ENCODE measurements at regions not wholly inside any gene's neighbourhood (a gene's known extent, or its start where the extent isn't known, plus 50 kb on each side); places are given as distances from the start of the nearest gene placed in this dataset.

DNA sequence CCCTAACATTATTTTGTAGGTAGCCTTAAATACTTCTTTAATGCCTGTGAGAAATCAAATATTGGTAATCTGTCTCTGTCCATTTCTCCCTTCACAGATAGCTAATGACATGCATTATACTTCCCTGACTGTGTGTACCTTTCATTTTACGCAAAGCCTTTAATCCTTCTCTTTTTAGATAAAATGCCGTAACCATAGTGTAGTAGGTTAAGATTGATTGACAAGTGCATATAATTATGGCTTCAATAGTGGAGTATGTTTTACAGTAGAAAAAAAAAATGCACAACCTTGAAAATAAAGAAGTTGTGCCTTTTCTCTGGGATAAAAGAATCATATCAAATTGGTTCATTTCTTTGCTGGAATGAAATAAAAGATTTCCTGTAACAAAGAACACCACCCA lies 559.6 kb upstream of the GRAMD2B start:
- TF ChIP-seq, protein P1, sequence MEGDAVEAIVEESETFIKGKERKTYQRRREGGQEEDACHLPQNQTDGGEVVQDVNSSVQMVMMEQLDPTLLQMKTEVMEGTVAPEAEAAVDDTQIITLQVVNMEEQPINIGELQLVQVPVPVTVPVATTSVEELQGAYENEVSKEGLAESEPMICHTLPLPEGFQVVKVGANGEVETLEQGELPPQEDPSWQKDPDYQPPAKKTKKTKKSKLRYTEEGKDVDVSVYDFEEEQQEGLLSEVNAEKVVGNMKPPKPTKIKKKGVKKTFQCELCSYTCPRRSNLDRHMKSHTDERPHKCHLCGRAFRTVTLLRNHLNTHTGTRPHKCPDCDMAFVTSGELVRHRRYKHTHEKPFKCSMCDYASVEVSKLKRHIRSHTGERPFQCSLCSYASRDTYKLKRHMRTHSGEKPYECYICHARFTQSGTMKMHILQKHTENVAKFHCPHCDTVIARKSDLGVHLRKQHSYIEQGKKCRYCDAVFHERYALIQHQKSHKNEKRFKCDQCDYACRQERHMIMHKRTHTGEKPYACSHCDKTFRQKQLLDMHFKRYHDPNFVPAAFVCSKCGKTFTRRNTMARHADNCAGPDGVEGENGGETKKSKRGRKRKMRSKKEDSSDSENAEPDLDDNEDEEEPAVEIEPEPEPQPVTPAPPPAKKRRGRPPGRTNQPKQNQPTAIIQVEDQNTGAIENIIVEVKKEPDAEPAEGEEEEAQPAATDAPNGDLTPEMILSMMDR (IDR thresholded peaks at IDR 0.05 in 4 of 5, conservative IDR thresholded peaks at IDR 0.05 in 1 of 5), result no peak
- no peak for TF ChIP-seq POLR2A (IDR thresholded peaks at IDR 0.05)

DNA sequence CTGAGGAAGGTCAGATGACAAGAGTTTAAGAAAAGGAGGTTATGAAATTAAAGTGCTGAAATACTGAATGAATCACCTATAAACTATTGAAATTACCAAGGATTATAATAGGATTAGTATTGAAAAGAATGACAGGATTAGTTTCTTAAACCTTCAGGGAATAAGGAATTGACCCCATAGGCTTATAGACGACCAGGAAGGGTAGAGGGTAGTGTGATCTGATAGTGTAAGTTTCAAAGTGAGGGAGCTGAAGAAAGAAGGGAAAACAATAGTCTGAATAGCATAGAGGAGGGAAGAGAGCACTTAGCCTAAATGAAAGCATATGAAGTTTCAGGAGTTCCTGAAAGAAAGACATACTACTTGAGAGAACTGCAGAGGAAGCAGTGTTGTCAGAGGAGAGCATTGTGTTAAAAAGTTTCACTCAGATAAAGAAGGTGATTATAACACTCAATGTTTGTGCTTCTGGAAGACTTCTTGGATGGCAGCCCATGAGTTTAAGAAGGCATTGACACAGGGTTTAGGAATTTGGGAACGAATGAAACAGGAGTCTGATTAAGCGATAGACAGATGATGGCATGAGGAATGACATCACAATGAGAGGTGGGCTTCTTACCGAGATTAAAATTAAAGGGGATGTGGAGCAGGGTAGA lies 557.9 kb upstream of the GRAMD2B start:
- Histone ChIP-seq H3K4me3 (no peak overlapping the region), H3K27ac (no peak overlapping the region), H3K27me3 (no peaks in the 10 kb centered on the region), H3K9me3 (no peaks in the 10 kb centered on the region), H3K4me1 (no peaks in the 10 kb centered on the region), H3K36me3 (no peaks in the 10 kb centered on the region)
- intact Hi-C loops (cut with DNase I; ENCODE audit: low total_unique reads), result no loop called here
- ATAC-seq, result no peak
- DNase-seq, result no peak
- TF ChIP-seq POLR2A (IDR thresholded peaks at IDR 0.05), result no peak
- TF ChIP-seq, protein P1 (IDR thresholded peaks at IDR 0.05 in 4 of 5, conservative IDR thresholded peaks at IDR 0.05 in 1 of 5), result no peak
- in situ Hi-C loops (cut with MboI; ENCODE audit: low sequenced_read_pairs in 4 of 4), result no loop called here

More for the DNA sequence above, 559.6 kb upstream of the GRAMD2B start:
- H3K4me3 ChIP-seq, result no peak overlapping the region
- no peak overlapping the region for H3K27ac ChIP-seq
- in situ Hi-C loops (cut with MboI; ENCODE audit: low sequenced_read_pairs in 4 of 4), result no loop called here
- H3K9me3 ChIP-seq, result no peaks in the 10 kb centered on the region
- no peaks in the 10 kb centered on the region for H3K4me1 ChIP-seq
- DNase-seq (no peak), ATAC-seq (no peak)
- intact Hi-C loops (cut with DNase I; ENCODE audit: low total_unique reads), result no loop called here
- H3K27me3 ChIP-seq, result no peaks in the 10 kb centered on the region
- no peaks in the 10 kb centered on the region for H3K36me3 ChIP-seq

DNA sequence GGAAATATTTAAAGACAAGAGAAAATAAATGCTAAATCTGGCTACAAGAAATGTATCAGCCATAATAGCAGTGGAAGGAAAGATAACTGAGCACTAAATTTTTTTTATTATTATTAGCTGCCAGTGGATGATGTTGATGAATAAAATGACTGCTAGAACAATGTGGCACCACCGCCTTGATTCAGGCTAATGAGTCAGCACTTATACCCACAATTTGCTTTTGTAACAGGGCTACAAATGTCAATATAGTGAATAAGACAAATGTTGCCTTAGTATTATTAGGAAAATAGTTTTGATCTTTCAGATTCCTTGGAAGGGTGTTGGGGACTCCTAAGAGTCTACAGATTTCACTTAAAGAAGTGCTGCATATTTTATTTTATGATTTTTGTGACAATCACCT lies 555.2 kb upstream of the GRAMD2B start:
- H3K27ac ChIP-seq, result no peak overlapping the region
- TF ChIP-seq, protein P1 (IDR thresholded peaks at IDR 0.05 in 4 of 5, conservative IDR thresholded peaks at IDR 0.05 in 1 of 5), result no peak
- no peaks in the 10 kb centered on the region for H3K4me1 ChIP-seq
- intact Hi-C loops (cut with DNase I; ENCODE audit: low total_unique reads) (no loop called here), in situ Hi-C loops (cut with MboI; ENCODE audit: low sequenced_read_pairs in 4 of 4) (no loop called here)
- no peaks in the 10 kb centered on the region for H3K27me3 ChIP-seq
- no peaks in the 10 kb centered on the region for H3K36me3 ChIP-seq
- DNase-seq (no peak), ATAC-seq (no peak)
- no peaks in the 10 kb centered on the region for H3K9me3 ChIP-seq
- no peak overlapping the region for H3K4me3 ChIP-seq

DNA sequence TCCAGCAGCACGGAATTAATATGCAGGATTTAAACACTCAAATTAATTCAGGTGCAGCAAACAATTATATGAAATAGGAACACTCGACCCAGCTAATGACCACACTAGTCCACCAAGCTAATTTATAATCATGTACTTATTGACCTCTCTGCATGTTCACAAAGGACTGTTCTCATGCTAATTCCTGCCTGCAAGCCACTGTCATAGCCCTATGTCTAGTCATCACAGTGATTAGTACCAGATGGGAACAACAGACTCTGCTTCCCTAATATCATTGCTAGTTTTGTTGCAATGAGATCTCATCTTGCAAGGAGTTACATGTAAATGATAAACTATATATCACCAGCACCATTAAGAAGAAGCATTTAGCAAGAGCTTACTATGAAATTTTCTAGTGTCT lies 553.0 kb upstream of the GRAMD2B start:
- no peak overlapping the region for H3K27ac ChIP-seq
- intact Hi-C loops (cut with DNase I; ENCODE audit: low total_unique reads) (no loop called here), in situ Hi-C loops (cut with MboI; ENCODE audit: low sequenced_read_pairs in 4 of 4) (no loop called here)
- H3K36me3 ChIP-seq, result no peaks in the 10 kb centered on the region
- no peaks in the 10 kb centered on the region for H3K9me3 ChIP-seq
- no peak for ATAC-seq
- DNase-seq, result no peak
- no peak overlapping the region for H3K4me3 ChIP-seq
- H3K27me3 ChIP-seq, result no peaks in the 10 kb centered on the region
- TF ChIP-seq, protein P1 (IDR thresholded peaks at IDR 0.05 in 4 of 5, conservative IDR thresholded peaks at IDR 0.05 in 1 of 5), result no peak
- no peak for TF ChIP-seq POLR2A (IDR thresholded peaks at IDR 0.05)
- no peaks in the 10 kb centered on the region for H3K4me1 ChIP-seq

DNA sequence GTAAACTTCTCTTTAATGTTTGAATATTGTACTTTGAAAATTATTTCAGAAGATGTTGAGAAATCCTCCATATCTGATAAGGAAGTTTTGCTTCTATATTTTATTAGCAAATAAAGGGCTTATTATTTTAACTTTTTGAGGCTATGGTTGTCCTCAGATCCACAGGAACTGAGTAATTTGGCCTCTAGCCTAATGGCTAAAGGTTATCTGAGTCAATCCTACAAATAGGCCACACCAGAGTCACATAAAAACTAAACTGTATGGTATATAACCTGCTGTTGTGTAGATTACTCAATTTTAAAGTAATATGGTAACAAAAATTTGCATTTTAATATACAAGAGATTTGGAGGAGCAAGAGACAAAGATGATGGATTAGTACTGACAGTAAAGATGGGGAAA lies 549.2 kb upstream of the GRAMD2B start:
- no peaks in the 10 kb centered on the region for H3K4me1 ChIP-seq
- intact Hi-C loops (cut with DNase I; ENCODE audit: low total_unique reads), result no loop called here
- no peaks in the 10 kb centered on the region for H3K9me3 ChIP-seq
- in situ Hi-C loops (cut with MboI; ENCODE audit: low sequenced_read_pairs in 4 of 4), result no loop called here
- ATAC-seq (no peak), DNase-seq (no peak)
- TF ChIP-seq, protein P1 (IDR thresholded peaks at IDR 0.05 in 4 of 5, conservative IDR thresholded peaks at IDR 0.05 in 1 of 5), result no peak
- no peak for TF ChIP-seq POLR2A (IDR thresholded peaks at IDR 0.05)
- H3K27me3 ChIP-seq, result no peaks in the 10 kb centered on the region
- H3K36me3 ChIP-seq, result no peaks in the 10 kb centered on the region
- no peak overlapping the region for H3K27ac ChIP-seq
- no peak overlapping the region for H3K4me3 ChIP-seq

All from gastrocnemius medialis (tissue), 4 donors.